GM19238 (cell line): ENCODE measurements at regions not wholly inside any gene's neighbourhood (a gene's known extent, or its start where the extent isn't known, plus 50 kb on each side); places are given as distances from the start of the nearest gene placed in this dataset.

Experiments used
- DNase-seq: peaks from one replicate; pipeline ENCODE4 v3.0.0; 2011; ENCODE audit warnings: low spot score; ENCODE audit not compliant: insufficient read length

- DNase-seq, result no peak
These were observed 1620.0 kb downstream of the SUCLG1 start for GRCh38 chr2:82839036-82839435.

GRCh38 chr2:82837588-82838304 is 1621.3 kb downstream of the SUCLG1 start:
- DNase-seq, result no peak

GRCh38 chr2:82834893-82835292 is 1624.2 kb downstream of the SUCLG1 start:
- no peak for DNase-seq

- no peak for DNase-seq
These were observed 1631.7 kb downstream of the SUCLG1 start for GRCh38 chr2:82827426-82827825.

- no peak for DNase-seq
These were observed 1632.6 kb downstream of the SUCLG1 start for GRCh38 chr2:82826437-82826836.

- no peak for DNase-seq
These were observed 1633.5 kb downstream of the SUCLG1 start for GRCh38 chr2:82825410-82826090.

GRCh38 chr2:82823892-82824291 is 1635.2 kb downstream of the SUCLG1 start:
- DNase-seq, result no peak

- DNase-seq, result no peak
These were observed 1639.1 kb downstream of the SUCLG1 start for GRCh38 chr2:82819951-82820350.

GRCh38 chr2:82814146-82814545 is 1644.9 kb downstream of the SUCLG1 start:
- no peak for DNase-seq

- DNase-seq, result no peak
These were observed 1647.1 kb downstream of the SUCLG1 start for GRCh38 chr2:82811946-82812345.

- DNase-seq, result no peak
These were observed 1655.8 kb downstream of the SUCLG1 start for GRCh38 chr2:82803307-82803706.

GRCh38 chr2:82797469-82797868 is 1661.6 kb downstream of the SUCLG1 start:
- DNase-seq, result no peak

GRCh38 chr2:82796132-82796531 is 1662.9 kb downstream of the SUCLG1 start:
- DNase-seq, result no peak

GRCh38 chr2:82795446-82795845 is 1663.6 kb downstream of the SUCLG1 start:
- DNase-seq, result no peak

GRCh38 chr2:82793711-82794435 is 1665.2 kb downstream of the SUCLG1 start:
- no peak for DNase-seq

- DNase-seq, result no peak
These were observed 1666.8 kb downstream of the SUCLG1 start for GRCh38 chr2:82792316-82792715.

GRCh38 chr2:82790206-82791021 is 1668.7 kb downstream of the SUCLG1 start:
- no peak for DNase-seq

GRCh38 chr2:82789851-82790205 is 1669.3 kb downstream of the SUCLG1 start:
- DNase-seq, result no peak

GRCh38 chr2:82781176-82781915 is 1677.7 kb downstream of the SUCLG1 start:
- DNase-seq, result no peak

- no peak for DNase-seq
These were observed 1679.0 kb downstream of the SUCLG1 start for GRCh38 chr2:82780050-82780449.

GRCh38 chr2:82752396-82752795 is 1706.7 kb downstream of the SUCLG1 start:
- no peak for DNase-seq
